Cerebellar cortex (tissue), 1 donor: ENCODE measurements at regions not wholly inside any gene's neighbourhood (a gene's known extent, or its start where the extent isn't known, plus 50 kb on each side); places are given as distances from the start of the nearest gene placed in this dataset.

Source experiments
- DNase-seq: peaks from one replicate; pipeline ENCODE4 v3.0.0-alpha.2; 2015; ENCODE audit warnings: low spot score

- no peak for DNase-seq
These were observed 81.6 kb downstream of the SLC5A7 start for GRCh38 chr2:108067820-108068405.

GRCh38 chr2:108069515-108070310 lies 83.4 kb downstream of the SLC5A7 start:
- DNase-seq, result no peak

GRCh38 chr2:108073415-108074072 lies 87.2 kb downstream of the SLC5A7 start:
- no peak for DNase-seq

- no peak for DNase-seq
These were observed 87.8 kb downstream of the SLC5A7 start for GRCh38 chr2:108074150-108074549.

GRCh38 chr2:108074946-108075345 lies 88.6 kb downstream of the SLC5A7 start:
- no peak for DNase-seq

- DNase-seq, result no peak
These were observed 90.2 kb downstream of the SLC5A7 start for GRCh38 chr2:108076527-108076926.

- DNase-seq, result no peak
These were observed 93.4 kb downstream of the SLC5A7 start for GRCh38 chr2:108079736-108080135.

- DNase-seq, result no peak
These were observed 93.9 kb downstream of the SLC5A7 start for GRCh38 chr2:108080177-108080576.

GRCh38 chr2:108082978-108083377 lies 96.7 kb downstream of the SLC5A7 start:
- no peak for DNase-seq

GRCh38 chr2:108084311-108084710 lies 98.0 kb downstream of the SLC5A7 start:
- DNase-seq, result no peak

- no peak for DNase-seq
These were observed 106.6 kb downstream of the SLC5A7 start for GRCh38 chr2:108092886-108093285.

- no peak for DNase-seq
These were observed 115.2 kb downstream of the SLC5A7 start for GRCh38 chr2:108101481-108101880.

- no peak for DNase-seq
These were observed 120.4 kb downstream of the SLC5A7 start for GRCh38 chr2:108106731-108107130.

- DNase-seq, result no peak
These were observed 125.6 kb downstream of the SLC5A7 start for GRCh38 chr2:108111936-108112335.

GRCh38 chr2:108115868-108116267 lies 123.9 kb upstream of the SULT1C3 start:
- no peak for DNase-seq

- no peak for DNase-seq
These were observed 120.8 kb upstream of the SULT1C3 start for GRCh38 chr2:108118996-108119395.

- DNase-seq, result no peak
These were observed 120.3 kb upstream of the SULT1C3 start for GRCh38 chr2:108119492-108119891.

- no peak for DNase-seq
These were observed 114.9 kb upstream of the SULT1C3 start for GRCh38 chr2:108124736-108125495.

- no peak for DNase-seq
These were observed 114.2 kb upstream of the SULT1C3 start for GRCh38 chr2:108125581-108125980.

- no peak for DNase-seq
These were observed 111.5 kb upstream of the SULT1C3 start for GRCh38 chr2:108128249-108128648.

GRCh38 chr2:108129636-108130035 lies 110.1 kb upstream of the SULT1C3 start:
- DNase-seq, result no peak

- DNase-seq, result no peak
These were observed 106.3 kb upstream of the SULT1C3 start for GRCh38 chr2:108133457-108133856.
